ENCODE measurements at regions not wholly inside any gene's neighbourhood (a gene's known extent, or its start where the extent isn't known, plus 50 kb on each side); places are given as distances from the start of the nearest gene placed in this dataset.

GRCh38 chr3:107946700-107947099 lies 144.1 kb downstream of the CD47 start:
- TF ChIP-seq CTCF (IDR thresholded peaks at IDR 0.05): no peak

GRCh38 chr3:107945417-107946094 lies 145.3 kb downstream of the CD47 start:
- TF ChIP-seq CTCF (IDR thresholded peaks at IDR 0.05): no peak

GRCh38 chr3:107943786-107944523 lies 146.9 kb downstream of the CD47 start:
- TF ChIP-seq CTCF (IDR thresholded peaks at IDR 0.05): no peak

- no peak for TF ChIP-seq CTCF (IDR thresholded peaks at IDR 0.05)
These were observed 147.7 kb downstream of the CD47 start for GRCh38 chr3:107942951-107943749.

- no peak for TF ChIP-seq CTCF (IDR thresholded peaks at IDR 0.05)
These were observed 148.6 kb downstream of the CD47 start for GRCh38 chr3:107942244-107942643.

GRCh38 chr3:107939691-107940442 lies 151.0 kb downstream of the CD47 start:
- no peak for TF ChIP-seq CTCF (IDR thresholded peaks at IDR 0.05)

GRCh38 chr3:107938143-107938542 lies 152.7 kb downstream of the CD47 start:
- peak; percentile 55; the same call in 1 of the 2 replicates for TF ChIP-seq CTCF (IDR thresholded peaks at IDR 0.05)

All from LNCAP (cell line).